Epithelial cell of esophagus (primary cell): ENCODE measurements at regions not wholly inside any gene's neighbourhood (a gene's known extent, or its start where the extent isn't known, plus 50 kb on each side); places are given as distances from the start of the nearest gene placed in this dataset.
A peak's percentile ranks its signal among the peaks of the same experiment; 100 is the strongest.

Experiments
- DNase-seq: peaks from one replicate; pipeline ENCODE4 v3.0.0; 2010; ENCODE audit warnings: low read depth
- H3K4me3 ChIP-seq: 2 replicates; pipeline ENCODE4 v1.5.1; 2011; ENCODE audit warnings: mild to moderate bottlenecking, low read length, control low read depth
- TF ChIP-seq, protein P1 (sequence below): IDR thresholded peaks from 2 replicates; pipeline ENCODE4 v1.5.1; 2011; ENCODE audit warnings: low read depth, mild to moderate bottlenecking, low read length, control low read depth, inconsistent platforms; ENCODE audit not compliant: insufficient read depth; ENCODE audit errors: missing control alignments

DNA sequence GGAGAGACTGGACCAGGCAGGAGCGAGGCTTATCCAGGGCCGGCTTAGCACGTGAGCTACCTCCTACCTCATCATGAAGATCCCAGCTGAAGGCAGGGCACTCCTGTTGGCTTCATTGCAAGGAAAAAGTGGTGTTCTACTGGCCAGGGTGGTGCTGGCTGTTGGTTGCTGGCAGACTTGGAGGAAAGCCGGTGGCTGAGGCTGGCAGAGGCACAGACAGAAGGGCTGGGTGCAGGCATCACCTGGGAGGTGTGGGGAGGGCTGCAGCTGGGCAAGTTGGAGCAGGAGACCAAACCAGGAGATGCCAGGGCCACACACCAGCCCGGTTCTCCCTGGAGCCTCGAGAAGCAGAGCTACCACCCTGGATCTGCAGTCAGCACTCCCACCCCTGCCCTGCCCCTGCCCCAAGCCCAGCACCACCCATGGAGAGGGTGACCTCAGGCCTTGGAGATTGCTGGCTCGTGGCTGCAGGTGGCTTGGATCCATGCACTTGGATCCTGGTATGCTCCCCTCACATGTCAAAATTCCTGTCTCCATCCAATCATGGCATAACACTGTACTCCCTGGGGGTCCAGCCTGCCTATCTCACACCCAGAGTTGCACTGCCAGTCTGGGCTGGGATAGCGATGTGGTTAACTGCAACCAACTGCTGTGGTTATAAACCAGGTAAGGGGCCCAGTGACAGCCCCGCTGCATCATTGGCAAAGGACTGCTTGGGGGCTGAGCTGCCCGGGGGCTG is 49.7 kb downstream of the GLI2 start:
- peak; percentile 21 for DNase-seq
- no peak overlapping the region for H3K4me3 ChIP-seq
- TF ChIP-seq, protein P1, sequence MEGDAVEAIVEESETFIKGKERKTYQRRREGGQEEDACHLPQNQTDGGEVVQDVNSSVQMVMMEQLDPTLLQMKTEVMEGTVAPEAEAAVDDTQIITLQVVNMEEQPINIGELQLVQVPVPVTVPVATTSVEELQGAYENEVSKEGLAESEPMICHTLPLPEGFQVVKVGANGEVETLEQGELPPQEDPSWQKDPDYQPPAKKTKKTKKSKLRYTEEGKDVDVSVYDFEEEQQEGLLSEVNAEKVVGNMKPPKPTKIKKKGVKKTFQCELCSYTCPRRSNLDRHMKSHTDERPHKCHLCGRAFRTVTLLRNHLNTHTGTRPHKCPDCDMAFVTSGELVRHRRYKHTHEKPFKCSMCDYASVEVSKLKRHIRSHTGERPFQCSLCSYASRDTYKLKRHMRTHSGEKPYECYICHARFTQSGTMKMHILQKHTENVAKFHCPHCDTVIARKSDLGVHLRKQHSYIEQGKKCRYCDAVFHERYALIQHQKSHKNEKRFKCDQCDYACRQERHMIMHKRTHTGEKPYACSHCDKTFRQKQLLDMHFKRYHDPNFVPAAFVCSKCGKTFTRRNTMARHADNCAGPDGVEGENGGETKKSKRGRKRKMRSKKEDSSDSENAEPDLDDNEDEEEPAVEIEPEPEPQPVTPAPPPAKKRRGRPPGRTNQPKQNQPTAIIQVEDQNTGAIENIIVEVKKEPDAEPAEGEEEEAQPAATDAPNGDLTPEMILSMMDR = no peak

GRCh38 chr2:120786038-120786960 is 50.6 kb downstream of the GLI2 start:
- TF ChIP-seq, protein P1 = no peak

DNA sequence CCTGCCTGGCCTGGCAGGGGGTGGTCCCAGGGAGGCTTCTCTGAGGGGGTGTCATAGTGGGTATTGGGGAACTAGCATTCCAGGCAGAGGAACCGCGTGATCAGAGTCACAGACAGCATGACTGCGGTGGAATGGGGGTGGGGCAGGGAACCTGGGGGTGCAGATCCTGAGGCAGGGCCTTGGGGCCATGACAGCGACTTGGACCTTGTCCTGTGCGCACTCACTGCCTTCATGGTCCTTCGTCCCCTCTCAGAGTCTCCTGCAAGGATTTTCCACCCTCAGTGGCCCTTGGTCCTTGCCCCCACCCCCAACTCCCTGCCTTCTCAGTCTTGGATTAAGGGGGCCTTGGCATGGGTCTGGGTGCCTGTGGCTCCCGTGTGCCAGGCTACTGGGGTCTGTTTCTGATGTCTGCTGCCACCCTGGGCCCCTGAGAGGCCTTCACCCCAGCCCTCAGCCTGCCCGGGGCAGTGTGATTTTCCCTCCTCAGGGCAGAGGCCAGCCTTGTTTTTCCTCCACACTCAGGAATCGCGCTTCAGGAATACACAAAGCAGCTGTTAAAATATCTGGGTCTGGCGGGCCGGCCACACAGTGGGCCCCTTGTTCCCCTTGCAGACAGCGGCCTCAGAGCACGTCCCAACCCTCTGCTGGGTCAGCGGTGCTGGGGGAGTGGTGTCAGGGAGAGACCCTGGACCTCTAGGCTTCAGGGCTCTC is 51.6 kb downstream of the GLI2 start:
- TF ChIP-seq, protein P1 = no peak
- DNase-seq = no peak

More at GRCh38 chr2:120786038-120786960, 50.6 kb downstream of the GLI2 start:
- H3K4me3 ChIP-seq = no peak overlapping the region
- DNase-seq = no peak

GRCh38 chr2:120787822-120788700 is 52.4 kb downstream of the GLI2 start:
- TF ChIP-seq, protein P1 = no peak
- no peak for DNase-seq
- H3K4me3 ChIP-seq = no peak overlapping the region

More for the DNA sequence above, 51.6 kb downstream of the GLI2 start:
- H3K4me3 ChIP-seq = no peak overlapping the region

GRCh38 chr2:120791243-120791961 is 55.7 kb downstream of the GLI2 start:
- TF ChIP-seq, protein P1 = no peak
- H3K4me3 ChIP-seq = no peak overlapping the region

More at GRCh38 chr2:120791243-120791961, 55.7 kb downstream of the GLI2 start:
- DNase-seq = no peak
